ENCODE measurements at regions not wholly inside any gene's neighbourhood (a gene's known extent, or its start where the extent isn't known, plus 50 kb on each side); places are given as distances from the start of the nearest gene placed in this dataset.

- TF ChIP-seq, protein P1, sequence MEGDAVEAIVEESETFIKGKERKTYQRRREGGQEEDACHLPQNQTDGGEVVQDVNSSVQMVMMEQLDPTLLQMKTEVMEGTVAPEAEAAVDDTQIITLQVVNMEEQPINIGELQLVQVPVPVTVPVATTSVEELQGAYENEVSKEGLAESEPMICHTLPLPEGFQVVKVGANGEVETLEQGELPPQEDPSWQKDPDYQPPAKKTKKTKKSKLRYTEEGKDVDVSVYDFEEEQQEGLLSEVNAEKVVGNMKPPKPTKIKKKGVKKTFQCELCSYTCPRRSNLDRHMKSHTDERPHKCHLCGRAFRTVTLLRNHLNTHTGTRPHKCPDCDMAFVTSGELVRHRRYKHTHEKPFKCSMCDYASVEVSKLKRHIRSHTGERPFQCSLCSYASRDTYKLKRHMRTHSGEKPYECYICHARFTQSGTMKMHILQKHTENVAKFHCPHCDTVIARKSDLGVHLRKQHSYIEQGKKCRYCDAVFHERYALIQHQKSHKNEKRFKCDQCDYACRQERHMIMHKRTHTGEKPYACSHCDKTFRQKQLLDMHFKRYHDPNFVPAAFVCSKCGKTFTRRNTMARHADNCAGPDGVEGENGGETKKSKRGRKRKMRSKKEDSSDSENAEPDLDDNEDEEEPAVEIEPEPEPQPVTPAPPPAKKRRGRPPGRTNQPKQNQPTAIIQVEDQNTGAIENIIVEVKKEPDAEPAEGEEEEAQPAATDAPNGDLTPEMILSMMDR (IDR thresholded peaks at IDR 0.05; ENCODE audit: borderline replicate concordance, extremely low read depth, low read length, poor library complexity, severe bottlenecking), result no peak
- no peak for TF ChIP-seq EZH2 (IDR thresholded peaks at IDR 0.05; ENCODE audit: borderline replicate concordance, low read depth, low read length, severe bottlenecking)
These were observed 877.3 kb upstream of the LRRTM1 start for GRCh38 chr2:81181845-81182244.
